Natural killer cell treated with Interleukin-12 subunit alpha and Interleukin-12 subunit beta and Interleukin-15 and Interleukin-18, amount 100 ng/mL, for 72 hours (primary cell): ENCODE measurements at regions not wholly inside any gene's neighbourhood (a gene's known extent, or its start where the extent isn't known, plus 50 kb on each side); places are given as distances from the start of the nearest gene placed in this dataset.

ENCODE experiments used
- ATAC-seq, 2 donors: fragments of 150-1000 bp; cut with Tn5 transposase in 1 of 2; sonication (Bioruptor Pico), chemical (Tn5 transposase) in 1 of 2; 2 replicates each; pipeline ENCODE4 v1.10.0; 2021
- DNase-seq: peaks from one replicate; pipeline ENCODE4 v3.0.0; 2022; ENCODE audit warnings: low spot score
- H3K27ac Mint-ChIP-seq, 2 donors: 1 replicate in 1 of 2; 2 replicates in 1 of 2; pipeline ENCODE4 v1.8.0; 2022; ENCODE audit warnings: mixed read lengths in 2 of 2, mild to moderate bottlenecking in 1 of 2, moderate library complexity in 1 of 2
- H3K27me3 Mint-ChIP-seq, 2 donors: 1 replicate in 1 of 2; 2 replicates in 1 of 2; pipeline ENCODE4 v1.8.0; 2022; ENCODE audit warnings: mixed read lengths in 2 of 2
- H3K36me3 Mint-ChIP-seq: one replicate; pipeline ENCODE4 v1.8.0; 2022; ENCODE audit warnings: mixed read lengths
- H3K4me1 Mint-ChIP-seq, 2 donors: 1 replicate in 1 of 2; 2 replicates in 1 of 2; pipeline ENCODE4 v1.8.0; 2022; ENCODE audit warnings: low read depth in 2 of 2, mixed read lengths in 2 of 2, mild to moderate bottlenecking in 1 of 2
- H3K4me3 Mint-ChIP-seq: one replicate; pipeline ENCODE4 v1.8.0; 2022; ENCODE audit warnings: mixed read lengths
- H3K9me3 Mint-ChIP-seq: 2 replicates; pipeline ENCODE4 v1.8.0; 2022; ENCODE audit warnings: mixed read lengths

- Mint-ChIP-seq H3K4me1 (no peaks in the 10 kb centered on the region), H3K36me3 (peaks cover 11% of the 10 kb centered on the region), H3K27ac (no peak overlapping the region), H3K4me3 (no peak overlapping the region), H3K27me3 (no peaks in the 10 kb centered on the region), H3K9me3 (peaks cover 16% of the 10 kb centered on the region)
- ATAC-seq (no peak), DNase-seq (no peak)
Observed at GRCh38 chr4:33400504-33400903, 2680.3 kb downstream of the PCDH7 start.

DNA sequence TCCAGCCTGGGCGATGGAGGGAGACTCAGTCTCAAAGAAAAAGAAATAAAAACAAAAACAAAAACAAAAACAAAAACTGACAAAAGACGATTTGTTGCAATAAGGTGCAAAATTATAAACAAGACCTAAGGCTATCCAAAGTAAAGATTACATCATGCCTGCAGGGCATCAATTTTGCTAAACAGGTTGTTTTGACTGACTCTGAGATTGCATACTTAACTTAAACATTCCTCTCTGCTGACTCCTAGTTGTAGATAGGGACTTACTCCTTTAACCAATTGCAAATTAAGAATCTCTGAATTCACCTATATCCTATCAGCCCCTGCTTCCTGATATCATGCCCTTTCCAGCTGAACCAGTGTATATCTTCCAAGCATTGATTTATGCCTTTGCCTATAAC, 2687.3 kb downstream of the PCDH7 start:
- Mint-ChIP-seq H3K27me3 (no peaks in the 10 kb centered on the region), H3K9me3 (peaks cover 26% of the 10 kb centered on the region), H3K4me1 (no peaks in the 10 kb centered on the region), H3K4me3 (no peak overlapping the region), H3K36me3 (peaks cover 6% of the 10 kb centered on the region), H3K27ac (no peak overlapping the region)
- no peak for DNase-seq
- ATAC-seq = no peak

DNA sequence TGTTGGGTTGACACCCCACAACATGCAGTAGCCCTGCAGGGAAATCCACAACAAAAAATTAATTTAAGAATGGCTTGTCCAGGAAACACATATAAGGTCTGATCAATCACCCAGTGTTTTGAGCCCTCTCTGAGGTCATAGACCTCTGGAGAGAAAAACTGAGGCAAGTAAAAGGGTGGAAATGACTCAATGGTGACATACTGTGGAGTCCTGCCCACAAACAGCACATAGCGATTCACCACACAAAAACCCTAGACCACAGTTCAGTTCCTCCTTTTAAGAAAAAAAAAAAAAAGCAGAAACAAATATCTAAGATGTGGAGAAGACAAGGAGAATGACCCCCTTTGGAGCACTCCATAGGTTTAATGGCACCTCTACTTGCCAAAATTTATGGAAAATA, 2691.0 kb downstream of the PCDH7 start:
- DNase-seq = no peak
- no peak overlapping the region for H3K4me3 Mint-ChIP-seq
- no peaks in the 10 kb centered on the region for H3K27me3 Mint-ChIP-seq
- peaks cover 16% of the 10 kb centered on the region for H3K9me3 Mint-ChIP-seq
- H3K36me3 Mint-ChIP-seq = no peaks in the 10 kb centered on the region
- no peak overlapping the region for H3K27ac Mint-ChIP-seq
- H3K4me1 Mint-ChIP-seq = no peaks in the 10 kb centered on the region
- ATAC-seq = no peak

- H3K27me3 Mint-ChIP-seq = no peaks in the 10 kb centered on the region
- H3K9me3 Mint-ChIP-seq = peaks cover 8% of the 10 kb centered on the region
- no peak overlapping the region for H3K4me3 Mint-ChIP-seq
- no peaks in the 10 kb centered on the region for H3K36me3 Mint-ChIP-seq
- DNase-seq (no peak), ATAC-seq (no peak)
- no peaks in the 10 kb centered on the region for H3K4me1 Mint-ChIP-seq
- H3K27ac Mint-ChIP-seq = no peak overlapping the region
Observed at GRCh38 chr4:33421887-33422286, 2701.7 kb downstream of the PCDH7 start.

DNA sequence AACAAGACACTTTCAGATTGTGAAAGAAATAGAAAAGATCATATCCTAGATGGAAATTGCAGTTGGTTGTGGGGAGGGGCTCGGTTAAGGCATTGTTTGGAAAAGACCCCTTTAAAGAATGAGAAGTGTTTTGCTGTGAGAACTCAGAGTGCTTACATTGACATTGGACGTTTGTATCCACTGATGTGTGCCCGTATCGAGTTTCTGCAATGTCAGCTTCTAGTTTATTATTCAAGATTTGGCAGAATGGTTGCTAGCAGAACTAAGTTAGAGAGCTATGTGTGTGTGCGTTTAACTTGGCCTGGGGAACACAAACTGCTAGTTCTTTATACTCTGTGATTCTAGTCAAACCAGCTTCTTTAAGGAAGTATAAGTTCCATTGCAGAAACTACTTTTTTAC, 2702.5 kb downstream of the PCDH7 start:
- Mint-ChIP-seq H3K9me3 (peaks cover 9% of the 10 kb centered on the region), H3K4me1 (no peaks in the 10 kb centered on the region), H3K27me3 (no peaks in the 10 kb centered on the region), H3K36me3 (no peaks in the 10 kb centered on the region), H3K27ac (no peak overlapping the region), H3K4me3 (no peak overlapping the region)
- ATAC-seq (no peak), DNase-seq (no peak)

DNA sequence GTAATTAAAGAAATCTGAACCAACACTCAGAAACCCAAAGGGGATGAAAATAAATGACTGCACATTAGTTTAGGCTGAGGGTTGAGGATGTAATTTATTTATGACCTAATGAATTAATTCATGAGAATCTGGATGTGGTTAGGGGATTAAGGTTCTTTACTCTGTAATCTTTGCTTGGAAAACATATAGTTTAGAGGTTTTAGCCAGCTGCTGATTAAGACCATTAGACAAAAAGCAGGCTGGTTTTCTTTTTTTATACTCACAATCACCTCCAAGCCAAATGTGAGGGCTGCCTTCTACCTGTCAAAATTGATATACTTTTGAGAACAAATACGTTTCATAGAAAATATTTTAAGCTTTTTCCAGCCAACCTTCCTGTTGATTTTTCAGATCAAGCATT, 2705.8 kb downstream of the PCDH7 start:
- no peak overlapping the region for H3K27ac Mint-ChIP-seq
- peaks cover 7% of the 10 kb centered on the region for H3K9me3 Mint-ChIP-seq
- H3K4me3 Mint-ChIP-seq = no peak overlapping the region
- H3K36me3 Mint-ChIP-seq = peaks cover 6% of the 10 kb centered on the region
- ATAC-seq (no peak), DNase-seq (no peak)
- H3K27me3 Mint-ChIP-seq = no peaks in the 10 kb centered on the region
- H3K4me1 Mint-ChIP-seq = no peaks in the 10 kb centered on the region

GRCh38 chr4:33427676-33428075, 2707.5 kb downstream of the PCDH7 start:
- H3K27ac Mint-ChIP-seq = no peak overlapping the region
- H3K4me3 Mint-ChIP-seq = no peak overlapping the region
- no peak for ATAC-seq

GRCh38 chr4:33429971-33430370, 2709.8 kb downstream of the PCDH7 start:
- H3K9me3 Mint-ChIP-seq = peaks cover 3% of the 10 kb centered on the region
- DNase-seq = no peak
- H3K27ac Mint-ChIP-seq = no peak overlapping the region
- ATAC-seq = no peak
- H3K36me3 Mint-ChIP-seq = peaks cover 6% of the 10 kb centered on the region
- H3K4me3 Mint-ChIP-seq = no peak overlapping the region
- H3K4me1 Mint-ChIP-seq = no peaks in the 10 kb centered on the region
- no peaks in the 10 kb centered on the region for H3K27me3 Mint-ChIP-seq

More at GRCh38 chr4:33427676-33428075, 2707.5 kb downstream of the PCDH7 start:
- Mint-ChIP-seq H3K9me3 (peaks cover 4% of the 10 kb centered on the region), H3K36me3 (peaks cover 6% of the 10 kb centered on the region), H3K27me3 (no peaks in the 10 kb centered on the region), H3K4me1 (no peaks in the 10 kb centered on the region)
- DNase-seq = no peak

- Mint-ChIP-seq H3K27me3 (no peaks in the 10 kb centered on the region), H3K27ac (no peak overlapping the region), H3K4me3 (no peak overlapping the region), H3K4me1 (no peaks in the 10 kb centered on the region), H3K9me3 (no peaks in the 10 kb centered on the region), H3K36me3 (no peaks in the 10 kb centered on the region)
- ATAC-seq (no peak), DNase-seq (no peak)
Observed at GRCh38 chr4:33437406-33437805, 2717.2 kb downstream of the PCDH7 start.

DNA sequence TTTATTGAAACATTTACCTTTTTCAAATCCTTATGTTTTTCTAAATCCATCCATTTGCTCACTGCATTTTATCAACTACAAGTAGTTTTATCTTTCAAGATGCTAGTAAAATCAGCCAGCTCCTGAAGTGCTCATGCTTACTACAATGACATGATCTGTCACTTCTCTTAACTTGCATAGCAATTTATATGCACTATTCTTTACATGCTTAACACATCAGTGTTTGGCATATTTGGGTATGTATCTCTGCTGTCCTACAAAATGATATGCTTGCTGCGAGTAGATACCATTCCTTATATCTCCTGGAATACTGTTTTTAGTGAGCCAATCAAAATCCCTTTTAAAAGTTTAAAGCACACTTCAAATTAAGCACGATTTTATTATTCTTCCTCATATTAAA, 2726.8 kb downstream of the PCDH7 start:
- no peak overlapping the region for H3K27ac Mint-ChIP-seq
- H3K4me1 Mint-ChIP-seq = no peaks in the 10 kb centered on the region
- no peaks in the 10 kb centered on the region for H3K27me3 Mint-ChIP-seq
- H3K4me3 Mint-ChIP-seq = no peak overlapping the region
- H3K36me3 Mint-ChIP-seq = no peaks in the 10 kb centered on the region
- peaks cover 22% of the 10 kb centered on the region for H3K9me3 Mint-ChIP-seq
- DNase-seq (no peak), ATAC-seq (no peak)

DNA sequence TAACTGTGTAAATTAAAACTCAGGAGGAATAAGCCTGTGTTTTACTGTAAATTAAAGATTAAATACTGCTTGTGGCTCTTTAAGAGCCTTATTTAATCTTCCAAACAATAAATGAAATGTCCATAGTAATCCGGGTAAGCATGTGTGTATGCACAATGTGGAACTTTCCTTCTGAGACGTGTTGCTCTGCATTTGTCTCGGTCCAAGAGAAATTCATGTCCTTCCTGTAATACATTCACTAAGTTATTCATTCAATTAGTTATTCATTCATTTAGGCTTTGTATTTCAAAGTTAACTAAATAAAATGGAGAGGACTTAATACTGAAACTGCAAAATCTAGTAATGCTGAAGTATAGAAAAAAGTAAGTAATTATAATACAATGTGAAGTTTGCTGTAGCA, 2728.8 kb downstream of the PCDH7 start:
- no peak overlapping the region for H3K27ac Mint-ChIP-seq
- DNase-seq (no peak), ATAC-seq (no peak)
- H3K36me3 Mint-ChIP-seq = no peaks in the 10 kb centered on the region
- no peak overlapping the region for H3K4me3 Mint-ChIP-seq
- peaks cover 28% of the 10 kb centered on the region for H3K9me3 Mint-ChIP-seq
- no peaks in the 10 kb centered on the region for H3K4me1 Mint-ChIP-seq
- H3K27me3 Mint-ChIP-seq = no peaks in the 10 kb centered on the region

DNA sequence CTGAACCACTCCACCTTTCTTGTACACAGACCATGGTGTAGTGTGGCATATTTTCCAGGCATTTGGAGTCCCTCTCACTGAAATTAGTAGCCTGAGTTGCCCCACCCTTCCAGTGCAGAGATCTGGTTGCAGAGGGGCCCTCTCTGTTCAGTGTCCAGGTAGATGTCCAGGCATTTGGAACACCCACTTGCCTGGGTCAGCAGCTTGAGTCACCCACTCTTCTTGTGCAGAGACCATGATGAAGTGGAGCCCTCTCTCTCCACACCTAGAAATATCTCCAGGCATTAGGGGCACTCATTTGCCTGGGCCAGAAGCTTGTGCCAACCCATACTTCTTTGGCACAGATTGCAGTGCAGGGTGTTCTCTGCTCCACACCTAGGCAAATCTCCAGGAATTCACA, 2733.3 kb downstream of the PCDH7 start:
- DNase-seq = no peak
- no peaks in the 10 kb centered on the region for H3K36me3 Mint-ChIP-seq
- ATAC-seq = no peak
- H3K4me1 Mint-ChIP-seq = no peaks in the 10 kb centered on the region
- H3K27ac Mint-ChIP-seq = no peak overlapping the region
- H3K27me3 Mint-ChIP-seq = no peaks in the 10 kb centered on the region
- H3K9me3 Mint-ChIP-seq = peaks cover 28% of the 10 kb centered on the region
- no peak overlapping the region for H3K4me3 Mint-ChIP-seq

DNA sequence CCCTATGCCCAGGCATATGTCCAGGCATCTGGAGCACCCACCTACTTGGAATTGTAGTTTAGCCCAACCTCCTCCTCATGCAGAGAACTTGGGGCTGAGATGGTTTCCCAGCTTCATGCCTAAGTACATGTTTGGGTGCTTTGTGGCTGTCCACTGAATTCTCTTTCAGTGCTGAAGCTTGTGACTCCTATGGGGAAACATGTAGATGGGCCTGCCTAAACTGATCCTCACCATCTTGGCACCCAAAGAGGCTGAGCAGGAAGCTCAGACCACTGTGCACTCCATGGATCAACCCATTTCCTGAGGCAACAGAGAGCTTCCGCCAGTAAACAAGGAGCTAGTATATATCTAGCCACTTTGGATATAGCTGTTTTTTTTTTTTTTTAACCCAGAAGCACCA, 2733.7 kb downstream of the PCDH7 start:
- no peak for ATAC-seq
- Mint-ChIP-seq H3K36me3 (no peaks in the 10 kb centered on the region), H3K4me1 (no peaks in the 10 kb centered on the region), H3K27me3 (no peaks in the 10 kb centered on the region), H3K9me3 (peaks cover 29% of the 10 kb centered on the region), H3K27ac (no peak overlapping the region), H3K4me3 (no peak overlapping the region)
- DNase-seq = no peak

- no peak for ATAC-seq
- no peak overlapping the region for H3K27ac Mint-ChIP-seq
- peaks cover 7% of the 10 kb centered on the region for H3K9me3 Mint-ChIP-seq
- H3K27me3 Mint-ChIP-seq = no peaks in the 10 kb centered on the region
- H3K4me1 Mint-ChIP-seq = no peaks in the 10 kb centered on the region
- no peak overlapping the region for H3K4me3 Mint-ChIP-seq
- H3K36me3 Mint-ChIP-seq = no peaks in the 10 kb centered on the region
- DNase-seq = no peak
Observed at GRCh38 chr4:33465565-33465964, 2745.4 kb downstream of the PCDH7 start.

- DNase-seq (no peak), ATAC-seq (no peak)
- Mint-ChIP-seq H3K4me1 (no peaks in the 10 kb centered on the region), H3K27me3 (no peaks in the 10 kb centered on the region), H3K9me3 (peaks cover 7% of the 10 kb centered on the region), H3K27ac (no peak overlapping the region), H3K36me3 (no peaks in the 10 kb centered on the region), H3K4me3 (no peak overlapping the region)
Observed at GRCh38 chr4:33467291-33467690, 2747.1 kb downstream of the PCDH7 start.
